Lower lobe of right lung (tissue), 2 donors: ENCODE measurements at regions not wholly inside any gene's neighbourhood (a gene's known extent, or its start where the extent isn't known, plus 50 kb on each side); places are given as distances from the start of the nearest gene placed in this dataset.

Experiments used
- ATAC-seq, 2 donors: fragments of 200-7000 bp; cut with Tn5 transposase; one replicate each; pipeline ENCODE4 v1.9.1; 2020 to 2022; ENCODE audit warnings: mild to moderate bottlenecking in 2 of 2, moderate library complexity in 2 of 2
- DNase-seq: peaks from one replicate; pipeline ENCODE4 v3.0.0-alpha.2; 2020
- H3K27ac ChIP-seq: fragments of 200-600 bp; one replicate; pipeline ENCODE4 v1.8.0; 2022
- H3K27me3 ChIP-seq: fragments of 200-600 bp; one replicate; pipeline ENCODE4 v1.8.0; 2022; ENCODE audit warnings: low read depth
- H3K36me3 ChIP-seq: fragments of 200-600 bp; one replicate; pipeline ENCODE4 v1.8.0; 2022; ENCODE audit warnings: mild to moderate bottlenecking
- H3K4me1 ChIP-seq: fragments of 200-600 bp; one replicate; pipeline ENCODE4 v1.8.0; 2022
- H3K4me3 ChIP-seq: fragments of 200-600 bp; one replicate; pipeline ENCODE4 v1.8.0; 2022; ENCODE audit warnings: mild to moderate bottlenecking
- H3K9me3 ChIP-seq: fragments of 200-600 bp; one replicate; pipeline ENCODE4 v1.8.0; 2022
- intact Hi-C: fragments of 100-400 bp; cut with DNase I; formaldehyde crosslinking; loops from one replicate; pipeline ENCODE4 v1.11.0; 2022
- TF ChIP-seq, protein P1 (sequence below): fragments of 200-600 bp; IDR thresholded peaks from one replicate; pipeline ENCODE4 v1.8.0; 2022; ENCODE audit warnings: antibody characterized with exemption, mild to moderate bottlenecking
- donor health status: DM: no; HTN: yes; CAD: no; lungs with severe emphysema.

DNA sequence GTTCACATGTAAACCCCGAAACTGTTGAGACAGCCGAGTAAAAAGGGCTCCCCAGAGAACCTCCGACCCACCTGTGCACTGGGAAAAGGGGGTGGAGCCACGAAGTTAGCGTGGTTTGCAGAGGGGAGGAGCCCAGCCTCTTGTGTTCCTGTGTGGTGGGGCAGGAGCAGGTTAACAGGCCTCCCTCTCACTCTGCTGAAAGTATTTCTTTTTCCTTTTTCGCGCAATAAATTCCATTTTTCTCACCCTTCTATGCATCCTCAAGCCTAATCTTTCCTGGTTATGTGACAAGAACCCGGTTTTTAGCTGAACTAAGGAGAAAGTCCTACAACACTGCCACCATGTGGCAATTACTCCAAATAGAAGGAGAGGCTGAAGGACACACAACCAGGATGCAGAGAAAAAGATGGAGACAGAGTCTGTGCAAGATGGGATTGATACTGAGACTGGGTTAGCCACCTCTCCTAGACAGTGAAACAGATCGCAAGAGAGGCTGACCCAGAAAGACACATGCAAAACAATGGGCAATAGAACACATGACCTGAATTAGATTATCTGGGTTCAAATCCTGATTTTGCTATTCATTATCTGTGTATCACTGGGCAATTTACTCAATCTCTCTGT lies 168.7 kb upstream of the PRSS16 start:
- H3K27me3 ChIP-seq: peaks cover 12% of the 10 kb centered on the region
- intact Hi-C loops: no loop called here
- ATAC-seq: peak; percentile 74 to 95
- peaks cover 5% of the 10 kb centered on the region for H3K4me1 ChIP-seq
- H3K36me3 ChIP-seq: no peaks in the 10 kb centered on the region
- H3K9me3 ChIP-seq: no peaks in the 10 kb centered on the region
- no peak overlapping the region for H3K27ac ChIP-seq
- no peak for DNase-seq
- H3K4me3 ChIP-seq: peak overlapping the region; percentile 43
- TF ChIP-seq, protein P1, sequence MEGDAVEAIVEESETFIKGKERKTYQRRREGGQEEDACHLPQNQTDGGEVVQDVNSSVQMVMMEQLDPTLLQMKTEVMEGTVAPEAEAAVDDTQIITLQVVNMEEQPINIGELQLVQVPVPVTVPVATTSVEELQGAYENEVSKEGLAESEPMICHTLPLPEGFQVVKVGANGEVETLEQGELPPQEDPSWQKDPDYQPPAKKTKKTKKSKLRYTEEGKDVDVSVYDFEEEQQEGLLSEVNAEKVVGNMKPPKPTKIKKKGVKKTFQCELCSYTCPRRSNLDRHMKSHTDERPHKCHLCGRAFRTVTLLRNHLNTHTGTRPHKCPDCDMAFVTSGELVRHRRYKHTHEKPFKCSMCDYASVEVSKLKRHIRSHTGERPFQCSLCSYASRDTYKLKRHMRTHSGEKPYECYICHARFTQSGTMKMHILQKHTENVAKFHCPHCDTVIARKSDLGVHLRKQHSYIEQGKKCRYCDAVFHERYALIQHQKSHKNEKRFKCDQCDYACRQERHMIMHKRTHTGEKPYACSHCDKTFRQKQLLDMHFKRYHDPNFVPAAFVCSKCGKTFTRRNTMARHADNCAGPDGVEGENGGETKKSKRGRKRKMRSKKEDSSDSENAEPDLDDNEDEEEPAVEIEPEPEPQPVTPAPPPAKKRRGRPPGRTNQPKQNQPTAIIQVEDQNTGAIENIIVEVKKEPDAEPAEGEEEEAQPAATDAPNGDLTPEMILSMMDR: peak; percentile 71

DNA sequence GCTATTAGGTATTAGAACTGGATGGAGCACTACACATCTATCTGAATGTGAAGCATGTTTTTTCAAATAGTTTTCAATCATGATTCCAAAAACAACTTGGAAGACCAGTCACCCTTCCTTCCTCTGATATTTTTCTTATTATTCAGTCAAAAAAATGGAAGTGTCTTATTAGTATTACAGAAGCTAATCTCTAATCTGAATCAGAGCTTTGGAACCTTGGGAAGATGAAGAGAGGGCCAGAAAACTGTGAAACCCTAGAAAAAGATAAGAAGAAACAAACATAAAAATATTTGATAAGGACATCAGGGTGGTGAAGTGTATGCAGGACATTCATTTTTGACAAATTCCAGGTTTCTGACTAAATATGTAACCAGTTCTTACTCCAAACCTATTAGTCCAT lies 166.3 kb upstream of the PRSS16 start:
- peaks cover 12% of the 10 kb centered on the region for H3K27me3 ChIP-seq
- intact Hi-C loops: no loop called here
- H3K4me1 ChIP-seq: peaks cover 5% of the 10 kb centered on the region
- no peak overlapping the region for H3K4me3 ChIP-seq
- no peaks in the 10 kb centered on the region for H3K36me3 ChIP-seq
- no peak overlapping the region for H3K27ac ChIP-seq
- TF ChIP-seq, protein P1: no peak
- DNase-seq: no peak
- H3K9me3 ChIP-seq: no peaks in the 10 kb centered on the region
- ATAC-seq: no peak

DNA sequence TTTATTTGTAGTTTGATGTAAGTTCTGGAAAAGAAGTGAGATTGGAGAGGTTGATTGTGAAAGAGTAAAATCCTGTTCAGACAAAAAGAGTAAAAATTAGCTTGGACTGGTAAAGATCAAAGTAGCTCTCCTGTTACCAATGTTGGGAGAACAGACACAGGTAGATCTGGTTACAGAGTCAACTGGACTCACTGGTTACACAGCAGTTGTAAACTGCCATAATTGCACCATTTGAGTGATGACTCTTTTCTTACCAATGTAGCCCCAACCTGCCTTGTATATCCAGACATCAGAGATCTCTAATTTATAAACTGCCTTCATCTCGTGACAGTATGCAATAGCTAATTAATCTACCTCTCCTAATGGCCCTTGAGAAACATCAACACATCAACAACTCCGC lies 165.6 kb upstream of the PRSS16 start:
- Histone ChIP-seq H3K27me3 (peaks cover 15% of the 10 kb centered on the region), H3K36me3 (no peaks in the 10 kb centered on the region), H3K4me3 (no peak overlapping the region), H3K4me1 (peaks cover 5% of the 10 kb centered on the region), H3K9me3 (no peaks in the 10 kb centered on the region), H3K27ac (no peak overlapping the region)
- ATAC-seq: no peak
- intact Hi-C loops: no loop called here
- no peak for DNase-seq
- TF ChIP-seq, protein P1: no peak

DNA sequence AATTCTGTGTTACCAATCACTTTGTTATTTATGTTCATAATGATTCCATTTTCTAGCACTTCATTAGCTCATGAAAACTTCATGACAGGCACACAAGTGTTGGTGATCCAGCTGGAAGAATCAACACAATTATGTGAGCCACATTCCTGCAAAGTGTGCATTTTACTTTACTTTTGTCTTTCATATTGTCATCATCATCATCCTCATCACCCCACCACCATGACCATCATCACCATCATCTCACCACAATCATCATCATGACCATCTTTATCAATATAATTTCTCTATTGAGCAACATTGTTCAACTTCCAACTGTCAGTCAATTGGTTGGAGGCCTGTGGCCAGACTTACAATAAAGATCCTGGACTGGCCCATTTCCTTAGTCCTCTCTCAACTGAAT lies 159.4 kb upstream of the PRSS16 start:
- DNase-seq (no peak), ATAC-seq (no peak)
- TF ChIP-seq, protein P1: no peak
- H3K4me3 ChIP-seq: no peak overlapping the region
- H3K9me3 ChIP-seq: no peaks in the 10 kb centered on the region
- no peak overlapping the region for H3K27ac ChIP-seq
- intact Hi-C loops: no loop called here
- no peaks in the 10 kb centered on the region for H3K4me1 ChIP-seq
- peaks cover 44% of the 10 kb centered on the region for H3K27me3 ChIP-seq
- H3K36me3 ChIP-seq: no peaks in the 10 kb centered on the region

DNA sequence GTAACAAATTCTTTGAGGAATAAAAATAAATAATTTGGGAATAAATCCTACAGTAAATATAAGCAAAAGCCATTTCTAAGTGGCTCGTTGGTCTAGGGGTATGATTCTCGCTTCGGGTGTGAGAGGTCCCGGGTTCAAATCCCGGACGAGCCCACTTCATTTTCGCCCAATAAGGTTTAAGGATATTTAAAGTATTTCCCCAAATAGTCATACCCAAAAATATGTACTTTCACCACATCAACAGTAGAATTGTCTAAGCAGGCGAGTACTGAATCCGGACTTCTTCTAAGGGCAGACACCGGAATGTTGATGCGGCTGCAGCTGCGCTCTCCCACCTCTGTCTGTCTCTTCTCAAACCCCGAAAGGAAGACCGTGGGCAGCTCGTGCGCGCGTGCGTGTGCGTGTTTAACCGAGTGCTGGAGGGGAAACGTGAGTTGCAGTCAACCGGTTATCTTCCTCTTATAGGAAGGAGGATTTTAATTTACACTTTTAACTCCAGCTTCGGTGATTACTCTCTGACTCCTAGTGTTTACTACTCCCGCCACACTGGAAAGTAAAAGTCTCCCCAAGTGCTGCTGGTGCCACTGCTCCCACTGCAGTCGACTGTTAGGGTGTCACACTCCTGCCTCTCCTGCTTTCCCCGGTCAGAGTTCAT lies 155.7 kb upstream of the PRSS16 start:
- intact Hi-C loops: no loop called here
- Histone ChIP-seq H3K9me3 (no peaks in the 10 kb centered on the region), H3K4me1 (peaks cover 3% of the 10 kb centered on the region), H3K4me3 (no peak overlapping the region), H3K27ac (no peak overlapping the region), H3K36me3 (no peaks in the 10 kb centered on the region), H3K27me3 (peaks cover 42% of the 10 kb centered on the region)
- TF ChIP-seq, protein P1: no peak
- no peak for DNase-seq
- peak in 1 of 2 donors; percentile 37 for ATAC-seq
